Large intestine (tissue), 3 donors: ENCODE measurements at regions not wholly inside any gene's neighbourhood (a gene's known extent, or its start where the extent isn't known, plus 50 kb on each side); places are given as distances from the start of the nearest gene placed in this dataset.

Experiments used
- DNase-seq, 2 donors: peaks; one replicate each; pipeline versions ENCODE4 v3.0.0 to v3.0.0-alpha.2; 2013
- H3K27ac ChIP-seq: one replicate; pipeline ENCODE4 v1.5.1; 2013; ENCODE audit warnings: low read length
- H3K27me3 ChIP-seq: 2 replicates; pipeline ENCODE4 v1.6.1; 2013; ENCODE audit warnings: low read length; ENCODE audit not compliant: control insufficient read depth, insufficient read depth
- H3K36me3 ChIP-seq: 2 replicates; pipeline ENCODE4 v1.6.1; 2013; ENCODE audit warnings: low read length; ENCODE audit not compliant: control insufficient read depth, insufficient read depth
- H3K4me1 ChIP-seq: one replicate; pipeline ENCODE4 v1.6.1; 2013; ENCODE audit warnings: low read length; ENCODE audit not compliant: control insufficient read depth, insufficient read depth
- H3K4me3 ChIP-seq: one replicate; pipeline ENCODE4 v1.5.1; 2013; ENCODE audit warnings: low read length
- H3K9me3 ChIP-seq: one replicate; pipeline ENCODE4 v1.6.1; 2013; ENCODE audit warnings: mild to moderate bottlenecking, low read depth, low read length, moderate library complexity; ENCODE audit not compliant: control insufficient read depth
- WGBS: methylation state at CpG from one replicate; pipeline ENCODE4 v1.1.5; 2013; ENCODE audit warnings: low lambda C conversion rate; ENCODE audit not compliant: insufficient coverage; 5-methylcytosine and 5-hydroxymethylcytosine counted together

- WGBS = 97% methylated on average over 3 of the region's 3 CpGs
- no peaks in the 10 kb centered on the region for H3K9me3 ChIP-seq
- H3K4me3 ChIP-seq = no peak overlapping the region
These were observed 788.0 kb upstream of the ATXN8OS start for GRCh38 chr13:69319656-69320055.

DNA sequence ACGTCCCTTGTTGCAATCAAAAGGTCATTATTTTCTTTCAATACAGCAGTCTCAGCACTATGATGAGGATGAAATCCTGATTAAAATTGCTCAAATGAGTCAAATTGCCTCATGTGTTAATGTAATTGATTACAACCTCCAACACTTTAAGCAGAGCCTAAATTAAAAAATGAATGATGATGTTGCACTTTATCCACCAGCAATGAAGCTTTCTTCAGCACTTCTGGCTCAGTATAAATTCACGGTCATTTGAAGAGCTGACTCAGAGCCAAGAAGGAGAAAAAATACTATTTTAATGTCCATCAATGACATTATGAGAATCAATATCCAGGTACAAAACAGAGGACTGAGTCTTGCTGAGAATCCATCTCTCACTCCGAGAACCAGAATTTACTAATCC lies 792.6 kb upstream of the ATXN8OS start:
- Histone ChIP-seq H3K27ac (no peak overlapping the region), H3K27me3 (no peaks in the 10 kb centered on the region), H3K4me1 (no peaks in the 10 kb centered on the region), H3K36me3 (no peaks in the 10 kb centered on the region), H3K9me3 (no peaks in the 10 kb centered on the region), H3K4me3 (no peak overlapping the region)
- WGBS = no CpG with 5 or more reads among the region's 3 CpGs
- DNase-seq = no peak

More at GRCh38 chr13:69319656-69320055, 788.0 kb upstream of the ATXN8OS start:
- Histone ChIP-seq H3K36me3 (no peaks in the 10 kb centered on the region), H3K4me1 (no peaks in the 10 kb centered on the region), H3K27ac (no peak overlapping the region), H3K27me3 (no peaks in the 10 kb centered on the region)
- DNase-seq = no peak

GRCh38 chr13:69306766-69307165 lies 800.9 kb upstream of the ATXN8OS start:
- no peaks in the 10 kb centered on the region for H3K4me1 ChIP-seq
- no CpG with 5 or more reads among the region's 1 CpG for WGBS
- no peaks in the 10 kb centered on the region for H3K36me3 ChIP-seq
- H3K27me3 ChIP-seq = no peaks in the 10 kb centered on the region
- H3K4me3 ChIP-seq = no peak overlapping the region
- H3K27ac ChIP-seq = no peak overlapping the region
- no peak for DNase-seq
- H3K9me3 ChIP-seq = no peaks in the 10 kb centered on the region

DNA sequence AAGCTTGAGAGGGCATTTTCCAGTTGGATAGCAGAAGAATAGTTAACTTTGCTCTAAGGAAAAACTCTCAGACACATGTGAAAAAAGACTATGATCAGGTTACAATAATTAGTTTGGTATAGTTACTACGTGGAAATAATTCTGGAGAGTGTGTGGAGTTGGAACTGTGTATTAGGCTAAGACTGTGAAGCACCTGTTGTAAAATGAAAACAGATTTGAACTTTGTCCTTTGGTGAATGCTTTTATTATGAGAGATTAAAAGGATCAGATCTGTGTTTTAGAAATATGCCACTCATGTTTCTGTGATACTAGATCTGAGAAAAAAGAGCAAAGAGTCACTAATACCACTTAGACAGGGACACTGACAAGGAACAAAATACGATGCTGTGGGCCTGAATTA lies 807.5 kb upstream of the ATXN8OS start:
- no peak for DNase-seq

DNA sequence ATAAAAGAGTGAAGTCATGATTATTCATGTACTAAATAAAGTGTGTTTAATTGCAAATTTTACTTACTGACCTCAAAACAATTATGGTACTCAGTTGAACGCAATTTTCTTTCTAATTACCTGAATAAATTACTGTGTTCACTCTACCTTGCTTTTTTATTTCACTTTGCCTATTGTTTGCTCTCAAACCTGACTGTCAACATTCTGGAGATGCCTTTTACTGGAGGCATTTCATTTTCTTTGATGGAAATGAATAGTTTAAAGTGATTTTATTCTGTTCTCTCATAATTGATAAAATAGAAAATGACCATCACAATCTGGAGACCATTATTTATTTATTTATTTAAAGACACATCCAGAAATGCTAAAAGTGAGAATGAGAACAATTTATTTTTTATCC lies 811.5 kb upstream of the ATXN8OS start:
- Histone ChIP-seq H3K27ac (no peak overlapping the region), H3K36me3 (no peaks in the 10 kb centered on the region), H3K9me3 (no peaks in the 10 kb centered on the region), H3K27me3 (no peaks in the 10 kb centered on the region), H3K4me3 (no peak overlapping the region), H3K4me1 (no peaks in the 10 kb centered on the region)
- DNase-seq = no peak
- 56% methylated on average over 1 of the region's 1 CpG for WGBS

More for the DNA sequence above, 807.5 kb upstream of the ATXN8OS start:
- WGBS = 0% methylated on average over 1 of the region's 2 CpGs
- no peaks in the 10 kb centered on the region for H3K36me3 ChIP-seq
- no peaks in the 10 kb centered on the region for H3K9me3 ChIP-seq
- H3K27ac ChIP-seq = no peak overlapping the region
- no peaks in the 10 kb centered on the region for H3K27me3 ChIP-seq
- H3K4me1 ChIP-seq = no peaks in the 10 kb centered on the region
- H3K4me3 ChIP-seq = no peak overlapping the region

GRCh38 chr13:69292789-69293425 lies 814.7 kb upstream of the ATXN8OS start:
- no peaks in the 10 kb centered on the region for H3K9me3 ChIP-seq
- H3K4me3 ChIP-seq = no peak overlapping the region
- no peaks in the 10 kb centered on the region for H3K36me3 ChIP-seq
- DNase-seq = no peak
- 100% methylated on average over 1 of the region's 2 CpGs for WGBS
- no peaks in the 10 kb centered on the region for H3K4me1 ChIP-seq
- H3K27ac ChIP-seq = no peak overlapping the region
- no peaks in the 10 kb centered on the region for H3K27me3 ChIP-seq

GRCh38 chr13:69291292-69291906 lies 816.2 kb upstream of the ATXN8OS start:
- no peaks in the 10 kb centered on the region for H3K27me3 ChIP-seq
- no peaks in the 10 kb centered on the region for H3K36me3 ChIP-seq
- no peaks in the 10 kb centered on the region for H3K4me1 ChIP-seq
- no peaks in the 10 kb centered on the region for H3K9me3 ChIP-seq
- no peak for DNase-seq
- no peak overlapping the region for H3K27ac ChIP-seq
- WGBS = no CpG with 5 or more reads among the region's 1 CpG
- no peak overlapping the region for H3K4me3 ChIP-seq

DNA sequence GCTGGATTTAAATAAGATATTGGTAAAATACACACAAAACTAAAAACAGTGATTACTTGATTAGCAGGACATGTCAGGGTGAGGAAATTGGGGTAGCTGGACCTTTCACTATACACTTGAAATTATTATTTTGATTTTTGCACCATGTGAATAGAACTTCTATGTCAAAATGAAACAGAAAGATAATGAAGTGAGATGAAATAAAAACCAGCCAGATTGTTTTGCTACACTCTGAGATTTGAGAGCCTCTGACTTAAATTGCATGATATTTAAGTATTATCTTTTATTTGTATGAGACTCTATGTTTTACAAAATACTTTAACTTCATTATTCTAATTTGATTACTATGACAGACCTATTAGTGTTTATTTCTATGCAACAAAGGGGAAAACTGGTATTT lies 819.6 kb upstream of the ATXN8OS start:
- H3K4me1 ChIP-seq = no peaks in the 10 kb centered on the region
- H3K4me3 ChIP-seq = no peak overlapping the region
- H3K36me3 ChIP-seq = no peaks in the 10 kb centered on the region
- no peak for DNase-seq
- no peaks in the 10 kb centered on the region for H3K27me3 ChIP-seq
- H3K9me3 ChIP-seq = no peaks in the 10 kb centered on the region
- H3K27ac ChIP-seq = no peak overlapping the region

DNA sequence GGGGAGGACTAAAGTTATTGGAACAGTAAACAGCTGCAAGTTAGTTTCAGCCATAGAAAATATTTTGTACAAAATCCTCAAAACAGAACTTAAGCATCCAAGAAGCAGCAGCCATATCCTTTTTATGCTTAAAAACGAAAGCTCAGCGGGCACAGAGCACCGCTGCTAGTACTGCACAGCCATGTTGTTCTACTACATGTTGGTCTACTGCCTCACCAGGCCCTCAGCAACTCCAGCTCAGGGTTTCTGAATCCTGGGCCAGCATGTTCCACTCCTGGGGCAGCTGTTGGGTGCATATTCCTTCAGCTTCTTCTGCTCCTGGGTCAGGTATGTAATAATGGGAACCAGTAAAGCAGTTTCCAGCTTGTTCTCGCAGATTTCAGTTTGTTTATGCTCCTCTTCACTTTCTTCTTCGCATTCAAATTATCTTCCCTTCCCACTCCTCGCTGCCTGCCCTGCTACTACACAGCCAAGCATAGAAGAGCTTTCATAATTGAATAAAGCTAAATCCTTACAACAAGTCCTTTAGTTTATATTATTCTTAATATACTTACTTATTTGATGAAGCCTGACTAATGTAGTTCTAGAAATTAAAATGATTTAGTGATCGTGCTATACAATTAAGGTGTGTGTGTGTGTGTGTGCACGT lies 820.5 kb upstream of the ATXN8OS start:
- Histone ChIP-seq H3K4me3 (no peak overlapping the region), H3K27me3 (no peaks in the 10 kb centered on the region), H3K4me1 (no peaks in the 10 kb centered on the region), H3K27ac (no peak overlapping the region), H3K36me3 (no peaks in the 10 kb centered on the region), H3K9me3 (no peaks in the 10 kb centered on the region)
- 80% methylated on average over 2 of the region's 8 CpGs for WGBS
- no peak for DNase-seq

DNA sequence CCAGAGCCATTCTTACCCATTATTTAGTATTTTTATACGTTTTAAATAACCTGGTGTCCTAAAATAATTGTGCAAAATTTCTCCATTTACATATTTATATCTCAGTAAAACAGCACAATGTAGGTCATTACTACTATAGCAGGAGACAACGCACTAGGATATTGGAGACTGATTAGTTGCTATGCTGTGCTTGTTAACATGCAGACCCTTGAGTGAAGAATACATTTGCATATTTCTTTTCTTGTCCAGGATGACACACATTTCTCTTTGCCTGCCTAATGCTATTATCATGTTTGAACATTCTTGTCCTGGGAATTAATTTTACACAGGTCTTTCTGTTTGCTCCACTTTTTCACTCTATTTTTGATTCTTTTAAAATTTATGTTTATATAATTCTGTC lies 823.8 kb upstream of the ATXN8OS start:
- H3K9me3 ChIP-seq = no peaks in the 10 kb centered on the region
- H3K27ac ChIP-seq = no peak overlapping the region
- DNase-seq = no peak
- no peaks in the 10 kb centered on the region for H3K4me1 ChIP-seq
- H3K27me3 ChIP-seq = no peaks in the 10 kb centered on the region
- 50% methylated on average over 1 of the region's 2 CpGs for WGBS
- H3K36me3 ChIP-seq = no peaks in the 10 kb centered on the region
- H3K4me3 ChIP-seq = no peak overlapping the region

- no peaks in the 10 kb centered on the region for H3K4me1 ChIP-seq
- H3K27ac ChIP-seq = no peak overlapping the region
- H3K4me3 ChIP-seq = no peak overlapping the region
- no peaks in the 10 kb centered on the region for H3K36me3 ChIP-seq
- DNase-seq = no peak
- 100% methylated on average over 1 of the region's 1 CpG for WGBS
- no peaks in the 10 kb centered on the region for H3K9me3 ChIP-seq
- H3K27me3 ChIP-seq = no peaks in the 10 kb centered on the region
These were observed 824.3 kb upstream of the ATXN8OS start for GRCh38 chr13:69283301-69283700.
